NCI-H2196 treated with DMSO at 0.1 percent for 48 hours (cell line): ENCODE measurements at regions not wholly inside any gene's neighbourhood (a gene's known extent, or its start where the extent isn't known, plus 50 kb on each side); places are given as distances from the start of the nearest gene placed in this dataset.
"Not testable (repeated sequence)": the region's sequence is repeated elsewhere in the genome, so short reads cannot be mapped to it uniquely, and the experiment has no call there.

Experiments
- DNase-seq: peaks from one replicate; lab custom pipeline; 2025; ENCODE audit not compliant: unreplicated experiment; lab: John Stamatoyannopoulos, UW

DNA sequence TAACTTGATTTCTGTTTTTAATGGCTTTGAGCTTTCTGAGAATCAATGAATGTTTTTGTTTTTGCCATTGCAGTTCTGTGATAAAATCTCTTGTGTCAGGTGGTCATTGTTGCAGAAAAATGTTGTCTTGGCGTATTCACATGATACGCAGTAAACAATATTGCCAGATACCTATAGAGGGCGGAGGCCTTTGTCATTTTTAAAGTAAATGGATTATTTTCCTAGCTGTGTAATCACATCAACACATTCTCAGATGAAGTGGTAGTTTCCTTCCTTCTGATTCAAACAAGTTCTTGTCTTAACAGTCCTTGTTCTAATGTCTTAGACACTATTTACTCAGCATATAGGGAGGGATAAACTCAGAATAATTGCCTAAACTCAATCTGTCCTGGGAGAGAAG, 109.9 kb upstream of the DAB2 start:
- DNase-seq: no peak

- no peak for DNase-seq
These were observed 109.0 kb upstream of the DAB2 start for GRCh38 chr5:39533749-39534148.

- DNase-seq: no peak
These were observed 107.7 kb upstream of the DAB2 start for GRCh38 chr5:39532511-39532910.

- DNase-seq: no peak
These were observed 106.5 kb upstream of the DAB2 start for GRCh38 chr5:39531306-39531705.

DNA sequence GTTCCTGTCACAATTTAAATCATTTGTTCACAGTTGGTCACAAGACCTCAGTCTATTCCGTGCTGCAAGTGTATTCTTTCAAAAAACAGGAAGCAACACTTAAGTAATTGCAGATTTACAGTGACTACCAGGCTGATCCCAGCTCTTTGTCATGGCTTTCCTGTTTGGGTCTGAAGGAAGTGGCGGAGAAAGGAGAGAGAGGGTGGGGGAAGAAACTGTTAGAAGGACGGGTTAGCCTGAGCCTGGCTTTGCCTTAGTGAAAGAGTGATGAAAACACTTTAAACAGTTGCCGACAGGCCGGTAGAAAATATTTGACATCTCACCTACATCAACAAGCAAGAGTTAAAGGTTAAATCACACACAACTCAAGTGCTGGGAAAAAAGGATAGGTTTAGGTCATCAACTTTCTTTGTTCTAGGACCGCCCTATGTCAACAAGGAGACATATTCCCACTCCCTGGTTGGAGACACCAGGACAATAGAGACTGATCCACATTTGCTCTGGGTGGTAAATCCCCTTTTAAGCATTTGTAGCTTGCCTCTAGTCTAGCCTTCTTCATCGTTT, 102.2 kb upstream of the DAB2 start:
- DNase-seq: no peak

DNA sequence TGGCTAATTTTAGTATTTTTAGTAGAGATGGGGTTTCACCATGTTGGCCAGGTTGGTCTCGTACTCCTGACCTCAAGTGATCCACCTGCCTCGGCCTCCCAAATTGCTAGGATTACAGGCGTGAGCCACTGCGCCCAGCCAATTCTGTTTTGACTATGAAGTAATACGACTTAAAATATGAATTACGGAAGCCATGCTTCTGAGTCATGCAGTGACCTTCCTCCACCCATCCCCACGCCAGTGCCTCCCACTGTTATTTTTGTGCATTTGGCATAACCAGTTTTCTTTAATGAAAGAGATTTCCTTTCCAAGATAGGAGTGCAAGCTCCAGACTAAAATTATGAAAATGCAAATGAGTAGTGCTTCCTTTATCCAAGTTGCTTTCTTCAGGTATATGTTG, 101.0 kb upstream of the DAB2 start:
- DNase-seq: not testable (repeated sequence)

GRCh38 chr5:39525271-39525670, 100.5 kb upstream of the DAB2 start:
- no peak for DNase-seq

- DNase-seq: no peak
These were observed 99.0 kb upstream of the DAB2 start for GRCh38 chr5:39523821-39524220.

DNA sequence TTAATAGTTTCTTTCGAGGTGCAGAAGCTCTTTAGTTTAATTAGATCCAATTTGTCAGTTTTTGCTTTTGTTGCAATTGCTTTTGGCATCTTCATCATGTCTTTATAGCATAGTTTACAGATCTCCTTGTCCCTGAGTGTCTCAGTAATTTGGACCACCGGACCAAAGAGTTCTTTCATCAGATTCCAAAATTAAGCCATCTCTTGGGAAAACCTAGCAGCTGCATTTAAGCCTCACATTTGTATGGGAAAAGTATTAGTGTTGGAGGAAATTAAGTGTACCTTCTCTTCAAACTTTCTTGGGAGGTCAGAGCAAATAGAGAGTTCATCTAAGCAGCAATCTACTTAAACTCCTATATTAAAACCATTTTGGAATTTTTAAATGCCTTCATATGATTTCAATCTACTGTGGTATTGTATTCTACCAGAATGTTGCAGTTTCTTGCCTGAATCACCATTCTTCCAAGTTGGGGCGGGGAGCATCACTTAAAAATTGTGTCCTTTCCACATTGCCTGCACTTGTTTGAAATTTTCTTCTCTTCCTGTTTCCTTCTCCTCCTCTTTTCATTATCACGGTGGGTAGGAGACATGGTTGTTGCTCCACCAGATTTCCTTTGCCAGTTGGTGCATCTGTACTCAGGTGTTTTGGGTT, 97.3 kb upstream of the DAB2 start:
- no peak for DNase-seq

DNA sequence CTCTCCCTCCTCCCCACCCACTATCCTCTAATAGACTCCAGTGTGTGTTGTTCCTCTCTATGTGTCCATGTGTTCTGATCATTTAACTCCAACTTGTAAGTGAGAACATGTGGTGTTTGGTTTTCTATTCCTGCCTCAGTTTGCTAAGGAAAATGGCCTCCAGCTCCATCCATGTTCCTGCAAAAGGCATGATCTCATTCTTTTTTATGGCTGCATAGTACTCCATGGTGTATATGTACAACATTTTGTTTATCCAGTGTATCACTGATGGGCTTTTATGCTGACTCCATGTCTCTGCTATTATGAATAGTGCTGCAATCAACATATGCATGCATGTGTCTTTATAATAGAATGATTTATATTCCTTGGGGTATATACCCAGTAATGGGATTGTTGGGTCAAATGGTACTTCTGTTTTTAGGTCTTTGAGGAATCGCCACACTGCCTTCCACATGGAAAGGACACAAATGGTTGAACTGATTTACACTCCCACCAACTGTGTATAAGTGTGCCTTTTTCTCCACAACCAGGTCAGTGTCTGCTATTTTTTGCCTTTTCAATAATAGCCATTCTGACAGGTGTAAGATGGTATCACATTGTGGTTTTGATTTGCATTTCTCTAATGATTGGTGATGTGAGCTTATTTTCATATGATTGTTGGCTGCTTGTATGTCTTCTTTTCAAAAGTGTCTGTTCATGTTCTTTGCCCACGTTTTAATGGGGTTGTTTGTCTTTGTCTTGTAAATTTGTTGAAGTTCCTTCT, 96.5 kb upstream of the DAB2 start:
- DNase-seq: no peak

GRCh38 chr5:39520232-39520572, 95.4 kb upstream of the DAB2 start:
- no peak for DNase-seq

DNA sequence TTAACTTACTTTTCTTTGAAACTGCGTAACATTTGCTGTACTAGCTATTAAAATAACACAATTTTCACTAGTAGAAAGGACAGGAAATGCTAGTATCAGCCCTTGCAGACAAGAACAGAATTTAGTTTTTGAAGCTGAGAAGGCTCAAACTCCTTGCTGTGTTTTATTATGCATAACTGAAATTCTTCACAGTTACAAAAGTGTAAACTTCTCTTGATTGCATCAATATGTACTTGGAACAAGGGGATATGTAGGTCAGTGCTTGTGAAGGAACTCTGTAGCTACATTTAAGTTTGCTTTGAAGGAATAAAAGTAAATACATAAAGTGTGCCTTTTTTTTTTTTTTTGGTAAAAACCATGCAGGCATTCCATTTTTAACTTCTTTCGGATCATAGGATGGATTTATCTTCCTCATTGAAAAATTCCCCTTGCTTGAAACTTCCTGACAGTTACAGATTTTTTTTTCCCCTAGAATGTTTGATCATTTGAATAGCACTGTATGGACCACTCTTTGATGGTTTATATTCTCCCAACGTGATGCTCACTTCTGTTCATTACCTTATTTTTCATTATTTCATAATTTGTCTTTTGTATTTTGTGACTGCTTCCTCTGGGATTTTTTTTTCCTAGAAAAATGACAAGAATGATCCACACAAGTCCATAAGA, 94.9 kb upstream of the DAB2 start:
- no peak for DNase-seq

DNA sequence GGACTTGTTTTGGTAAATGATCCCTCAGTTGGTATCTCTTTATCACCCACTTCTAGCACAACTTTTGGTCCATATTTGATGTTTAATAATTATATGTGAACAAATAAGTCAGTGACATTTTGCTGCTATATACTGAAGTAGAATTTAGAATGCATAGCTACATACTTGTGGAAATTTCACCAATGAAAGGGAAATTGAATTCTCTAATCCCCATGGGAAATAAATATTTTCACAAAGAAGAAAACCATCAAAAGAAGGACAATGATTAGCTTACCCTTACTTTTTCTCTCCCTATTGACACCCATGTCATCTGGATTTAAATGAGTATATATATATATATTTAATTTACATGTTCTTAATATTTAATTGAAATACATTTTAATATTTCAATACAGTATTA, 94.3 kb upstream of the DAB2 start:
- DNase-seq: no peak

DNA sequence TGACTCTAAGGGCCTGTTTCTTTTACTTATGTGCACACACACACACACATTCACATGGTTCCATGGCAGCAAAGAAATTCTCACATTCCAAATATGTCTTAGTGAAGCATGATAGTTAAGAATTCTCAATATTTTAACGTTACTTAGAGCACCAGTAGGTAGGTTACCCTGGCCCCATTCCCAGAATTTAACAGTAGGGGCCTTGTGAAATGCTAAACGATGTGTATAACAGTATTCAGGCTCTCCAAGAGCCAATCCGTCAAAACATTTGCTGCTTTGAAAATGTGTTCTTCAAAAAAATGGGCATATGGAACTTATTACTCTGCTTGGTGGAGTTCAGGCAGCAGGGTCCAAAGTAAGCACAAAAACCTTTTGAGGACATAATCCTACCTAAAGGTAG, 93.7 kb upstream of the DAB2 start:
- DNase-seq: no peak

DNA sequence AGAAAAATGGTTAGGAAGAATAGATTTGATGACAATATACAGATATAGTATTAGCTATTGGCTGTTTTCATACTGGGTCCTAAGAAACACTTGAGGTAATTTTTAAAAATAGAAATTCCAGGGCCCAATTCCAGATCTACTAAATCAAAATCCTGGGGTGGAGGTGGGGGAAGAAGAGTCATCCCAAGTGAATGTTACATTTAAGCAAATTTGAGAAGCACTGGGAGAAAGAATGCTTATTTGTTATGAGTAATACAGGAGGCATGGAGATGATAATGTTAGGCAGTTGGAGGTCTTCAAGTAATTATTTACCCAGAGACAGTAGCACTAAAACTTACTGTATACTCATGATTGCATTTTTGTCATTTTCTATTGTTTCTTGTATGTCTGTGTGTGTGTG, 93.0 kb upstream of the DAB2 start:
- no peak for DNase-seq

GRCh38 chr5:39515881-39516280, 91.1 kb upstream of the DAB2 start:
- DNase-seq: no peak

GRCh38 chr5:39513236-39513635, 88.5 kb upstream of the DAB2 start:
- no peak for DNase-seq

GRCh38 chr5:39506211-39506610, 81.4 kb upstream of the DAB2 start:
- DNase-seq: no peak

DNA sequence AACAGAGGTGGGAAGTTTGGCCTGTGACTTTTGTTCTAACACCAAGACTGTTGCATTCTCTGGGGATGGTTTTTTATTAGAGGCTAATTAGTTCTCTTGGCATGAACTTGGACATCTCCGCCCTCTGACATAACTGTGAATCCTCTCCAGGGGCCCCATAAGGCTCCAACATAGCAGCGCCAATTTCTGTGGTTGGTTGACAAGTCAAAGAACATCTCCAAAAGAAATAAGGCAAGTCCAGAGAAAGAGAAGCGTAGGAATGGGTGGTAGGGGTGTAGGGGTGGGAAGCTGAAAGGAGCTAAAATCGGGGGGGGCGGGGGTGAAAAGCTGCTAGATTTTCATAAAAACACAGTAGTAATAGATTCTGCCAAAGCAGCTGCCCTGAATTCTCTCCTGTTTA, 81.0 kb upstream of the DAB2 start:
- no peak for DNase-seq

GRCh38 chr5:39505363-39505762, 80.6 kb upstream of the DAB2 start:
- DNase-seq: no peak

GRCh38 chr5:39503155-39503554, 78.4 kb upstream of the DAB2 start:
- DNase-seq: no peak

- DNase-seq: no peak
These were observed 77.9 kb upstream of the DAB2 start for GRCh38 chr5:39502704-39503103.
